Left ventricle myocardium inferior (tissue), 1 donor: ENCODE measurements at regions not wholly inside any gene's neighbourhood (a gene's known extent, or its start where the extent isn't known, plus 50 kb on each side); places are given as distances from the start of the nearest gene placed in this dataset.

Experiments used
- DNase-seq: peaks from one replicate; pipeline ENCODE4 v3.0.0-alpha.2; 2020
- H3K27ac ChIP-seq: fragments of 200-600 bp; replicated peaks from 2 replicates; pipeline ENCODE4 v1.8.0; 2021
- H3K27me3 ChIP-seq: fragments of 200-600 bp; 2 replicates; pipeline ENCODE4 v1.8.0; 2021; ENCODE audit warnings: low read depth
- H3K36me3 ChIP-seq: fragments of 200-600 bp; 2 replicates; pipeline ENCODE4 v1.8.0; 2021
- H3K4me1 ChIP-seq: fragments of 200-600 bp; 2 replicates; pipeline ENCODE4 v1.8.0; 2021
- H3K4me3 ChIP-seq: fragments of 200-600 bp; 2 replicates; pipeline ENCODE4 v1.8.0; 2021; ENCODE audit warnings: mild to moderate bottlenecking, moderate library complexity
- H3K9me3 ChIP-seq: fragments of 200-600 bp; replicated peaks from 2 replicates; pipeline ENCODE4 v1.8.0; 2021
- CTCF ChIP-seq: fragments of 200-600 bp; IDR thresholded peaks from 2 replicates; pipeline ENCODE4 v1.8.0; 2021; ENCODE audit warnings: antibody characterized with exemption, mild to moderate bottlenecking, borderline replicate concordance
- intact Hi-C: fragments of 100-400 bp; cut with micrococcal nuclease; formaldehyde crosslinking; loops from one replicate; pipeline ENCODE4 v1.11.0; 2022
- donor health status: DM: no; HTN: yes; CAD: no; lungs with severe emphysema.

GRCh38 chr4:66921433-66921832 is 623.9 kb downstream of the CENPC start:
- no peak for DNase-seq
- H3K4me1 ChIP-seq, result no peaks in the 10 kb centered on the region
- no peak overlapping the region for H3K4me3 ChIP-seq
- H3K9me3 ChIP-seq, result no peaks in the 10 kb centered on the region
- no peaks in the 10 kb centered on the region for H3K27me3 ChIP-seq
- no peaks in the 10 kb centered on the region for H3K36me3 ChIP-seq
- intact Hi-C loops, result no loop called here
- no peak for TF ChIP-seq CTCF
- H3K27ac ChIP-seq, result no peak overlapping the region

DNA sequence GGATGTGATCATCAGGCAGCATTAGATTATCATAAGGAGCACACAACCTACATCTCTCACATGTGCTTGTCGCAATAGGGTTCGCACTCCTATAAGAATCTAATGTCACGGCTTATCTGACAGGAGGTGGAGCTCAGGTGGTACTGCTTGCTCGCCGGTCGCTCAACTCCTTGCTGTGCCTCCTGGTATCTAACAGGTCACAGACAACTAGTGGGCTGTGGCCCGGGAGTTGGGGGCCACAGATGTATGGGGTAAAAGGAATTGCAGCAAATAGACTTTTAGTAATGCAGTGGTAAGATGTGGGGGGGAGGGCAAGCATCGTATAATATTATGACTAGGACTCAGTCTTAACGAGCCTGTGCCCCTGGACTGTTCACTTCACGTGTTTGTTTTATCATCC is 624.8 kb downstream of the CENPC start:
- intact Hi-C loops, result no loop called here
- Histone ChIP-seq H3K4me3 (no peak overlapping the region), H3K4me1 (no peaks in the 10 kb centered on the region), H3K27me3 (no peaks in the 10 kb centered on the region), H3K9me3 (no peaks in the 10 kb centered on the region), H3K27ac (no peak overlapping the region), H3K36me3 (no peaks in the 10 kb centered on the region)
- no peak for TF ChIP-seq CTCF
- no peak for DNase-seq

GRCh38 chr4:66911880-66912279 is 633.4 kb downstream of the CENPC start:
- intact Hi-C loops, result no loop called here
- no peak for DNase-seq

DNA sequence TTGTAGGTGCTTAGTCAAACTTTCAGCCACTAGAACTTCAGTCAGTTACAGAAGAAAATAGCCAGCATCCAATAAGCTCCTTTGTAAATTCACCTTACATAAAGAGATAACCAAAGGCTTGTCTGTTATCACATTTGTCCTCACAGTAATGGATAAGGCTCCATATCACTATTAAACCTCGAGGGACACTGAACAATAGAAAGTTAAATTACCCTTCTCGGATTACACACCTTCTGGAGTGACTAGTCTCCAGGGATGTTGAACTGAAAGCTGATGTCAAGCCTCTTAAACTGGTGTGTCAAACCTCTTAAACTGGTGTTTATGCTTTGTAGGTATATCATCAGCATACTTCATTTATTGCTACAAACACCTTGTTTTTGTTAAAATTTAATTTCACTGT is 639.0 kb downstream of the CENPC start:
- DNase-seq, result no peak
- peaks cover 4% of the 10 kb centered on the region for H3K9me3 ChIP-seq
- no peaks in the 10 kb centered on the region for H3K4me1 ChIP-seq
- H3K27ac ChIP-seq, result no peak overlapping the region
- H3K36me3 ChIP-seq, result no peaks in the 10 kb centered on the region
- H3K27me3 ChIP-seq, result no peaks in the 10 kb centered on the region
- TF ChIP-seq CTCF, result no peak
- no peak overlapping the region for H3K4me3 ChIP-seq
- intact Hi-C loops, result no loop called here

More at GRCh38 chr4:66911880-66912279, 633.4 kb downstream of the CENPC start:
- no peaks in the 10 kb centered on the region for H3K27me3 ChIP-seq
- H3K36me3 ChIP-seq, result no peaks in the 10 kb centered on the region
- peaks cover 4% of the 10 kb centered on the region for H3K9me3 ChIP-seq
- H3K27ac ChIP-seq, result no peak overlapping the region
- no peak overlapping the region for H3K4me3 ChIP-seq
- no peaks in the 10 kb centered on the region for H3K4me1 ChIP-seq
- no peak for TF ChIP-seq CTCF

DNA sequence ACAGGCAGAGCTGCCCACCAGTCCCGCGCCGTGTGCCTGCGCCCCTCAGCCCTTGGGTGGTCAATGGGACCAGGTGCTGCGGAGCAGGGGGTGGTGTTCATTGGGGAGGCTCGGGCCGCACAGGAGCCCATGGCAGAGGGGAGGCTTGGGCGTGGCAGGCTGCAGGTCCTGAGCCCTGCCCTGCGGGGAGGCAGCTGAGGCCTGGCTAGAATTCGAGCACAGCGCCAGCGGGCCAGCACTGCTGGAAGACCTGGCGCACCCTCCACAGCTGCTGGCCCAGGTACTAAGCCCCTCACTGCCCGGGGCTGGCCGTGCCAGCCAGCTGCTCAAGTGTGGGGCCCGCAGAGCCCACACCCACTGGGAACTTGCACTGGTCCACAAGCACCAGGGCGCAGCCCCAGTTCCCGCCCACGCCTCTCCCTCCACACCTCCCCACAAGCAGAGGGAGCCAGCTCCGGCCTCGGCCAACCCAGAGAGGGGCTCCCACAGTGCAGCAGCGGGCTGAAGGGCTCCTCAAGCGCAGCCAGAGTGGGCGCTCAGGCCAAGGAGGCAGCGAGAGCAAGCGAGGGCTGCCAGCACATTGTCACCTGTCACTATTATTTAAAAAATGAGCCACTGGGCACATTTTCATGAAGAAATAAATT is 645.8 kb downstream of the CENPC start:
- DNase-seq, result no peak
- no peaks in the 10 kb centered on the region for H3K36me3 ChIP-seq
- intact Hi-C loops, result no loop called here
- no peak for TF ChIP-seq CTCF
- H3K9me3 ChIP-seq, result peaks cover 30% of the 10 kb centered on the region
- no peaks in the 10 kb centered on the region for H3K27me3 ChIP-seq
- H3K4me3 ChIP-seq, result no peak overlapping the region
- no peaks in the 10 kb centered on the region for H3K4me1 ChIP-seq
- no peak overlapping the region for H3K27ac ChIP-seq
